DND-41 (cell line): ENCODE measurements at regions not wholly inside any gene's neighbourhood (a gene's known extent, or its start where the extent isn't known, plus 50 kb on each side); places are given as distances from the start of the nearest gene placed in this dataset.

Experiments
- ATAC-seq: fragments of 200-7000 bp; cut with Tn5 transposase; 3 replicates; pipeline ENCODE4 v1.9.1; 2021; ENCODE audit warnings: low read depth; ENCODE audit not compliant: insufficient read depth
- DNase-seq: peaks from one replicate; pipeline ENCODE4 v3.0.0-alpha.2; 2020
- H2AFZ ChIP-seq: 2 replicates; pipeline ENCODE4 v1.6.0; 2012; ENCODE audit warnings: low read depth, low read length
- H3K27ac ChIP-seq: 2 replicates; pipeline ENCODE4 v1.5.1; 2012; ENCODE audit warnings: low read length, inconsistent platforms
- H3K27me3 ChIP-seq: fragments of 200-600 bp; sonication (generic); 2 replicates; pipeline ENCODE4 v1.6.0; 2012; ENCODE audit warnings: low read length, mild to moderate bottlenecking, inconsistent platforms; ENCODE audit not compliant: insufficient read depth, poor library complexity
- H3K36me3 ChIP-seq: 2 replicates; pipeline ENCODE4 v1.5.1; 2012; ENCODE audit warnings: low read length, inconsistent platforms; ENCODE audit not compliant: insufficient read depth
- H3K4me1 ChIP-seq: 2 replicates; pipeline ENCODE4 v1.5.1; 2012; ENCODE audit warnings: mild to moderate bottlenecking, low read length; ENCODE audit not compliant: insufficient read depth
- H3K4me2 ChIP-seq: 2 replicates; pipeline ENCODE4 v1.6.0; 2012; ENCODE audit warnings: mild to moderate bottlenecking, moderate library complexity, low read length, inconsistent platforms; ENCODE audit not compliant: insufficient read depth
- H3K4me3 ChIP-seq, 2 experiments: fragments of 200-600 bp in 1 of 2; shearing (Covaris generic) in 1 of 2; 2 replicates each; pipeline ENCODE4 v1.5.1; 2012 to 2016; ENCODE audit warnings: inconsistent platforms in 2 of 2, low read length in 2 of 2, mild to moderate bottlenecking in 2 of 2, low read depth in 1 of 2, moderate library complexity in 1 of 2
- H3K79me2 ChIP-seq: 2 replicates; pipeline ENCODE4 v1.6.0; 2012; ENCODE audit warnings: low read length, inconsistent platforms; ENCODE audit not compliant: insufficient read depth
- H3K9ac ChIP-seq: 2 replicates; pipeline ENCODE4 v1.6.0; 2012; ENCODE audit warnings: low read depth, mild to moderate bottlenecking, inconsistent platforms, low read length, moderate library complexity
- H3K9me3 ChIP-seq: 2 replicates; pipeline ENCODE4 v1.5.1; 2012; ENCODE audit warnings: low read length, moderate library complexity, mild to moderate bottlenecking, inconsistent platforms; ENCODE audit not compliant: insufficient read depth, severe bottlenecking
- H4K20me1 ChIP-seq: 2 replicates; pipeline ENCODE4 v1.6.0; 2012; ENCODE audit warnings: low read length; ENCODE audit not compliant: insufficient read depth
- CTCF ChIP-seq: IDR thresholded peaks from 2 replicates; pipeline ENCODE4 v1.5.1; 2012; ENCODE audit warnings: borderline replicate concordance, low read length, moderate library complexity, mild to moderate bottlenecking; ENCODE audit not compliant: poor library complexity, severe bottlenecking; ENCODE audit errors: extremely low read depth
- EZH2 ChIP-seq: IDR thresholded peaks from 3 replicates; pipeline ENCODE4 v1.6.1; 2012; ENCODE audit warnings: borderline replicate concordance, low read depth, mild to moderate bottlenecking, moderate library complexity, low read length, inconsistent platforms; ENCODE audit not compliant: severe bottlenecking

- Histone ChIP-seq H4K20me1 (no peaks in the 10 kb centered on the region), H3K4me1 (no peaks in the 10 kb centered on the region), H3K9me3 (no peaks in the 10 kb centered on the region), H3K27me3 (no peaks in the 10 kb centered on the region), H3K79me2 (no peaks in the 10 kb centered on the region), H3K36me3 (no peaks in the 10 kb centered on the region), H3K27ac (no peak overlapping the region), H3K4me2 (no peak overlapping the region), H3K9ac (no peak overlapping the region), H2AFZ (no peak overlapping the region), H3K4me3 (no peak overlapping the region)
- ATAC-seq (no peak), DNase-seq (no peak)
- no peak for TF ChIP-seq EZH2
- TF ChIP-seq CTCF: no peak
Observed at GRCh38 chr16:8094696-8095095, 495.6 kb downstream of the TMEM114 start.

DNA sequence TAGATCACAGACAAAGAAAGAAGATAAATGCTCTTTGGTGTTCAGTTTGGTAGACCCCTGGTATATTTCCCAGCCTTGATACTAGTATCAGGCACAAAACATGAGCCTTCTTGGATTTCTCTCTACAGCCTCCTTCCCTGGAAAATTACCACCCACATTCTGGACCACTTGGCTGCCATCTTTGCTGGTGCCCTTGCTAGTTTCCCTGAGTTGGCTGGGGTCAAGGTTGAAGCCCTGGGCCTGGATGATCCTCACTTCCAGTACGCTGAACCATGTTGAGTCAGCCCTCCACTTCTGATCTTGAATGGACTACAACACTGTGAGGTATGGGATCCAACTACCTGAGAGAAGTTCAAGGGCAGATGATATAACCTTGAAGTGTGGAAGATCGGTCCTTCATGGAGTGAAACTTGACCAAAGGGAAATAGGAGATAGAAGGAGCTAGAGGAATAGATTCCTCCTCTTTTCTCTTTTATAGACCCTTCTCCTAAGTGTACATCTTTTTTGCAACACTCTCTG is 501.4 kb downstream of the TMEM114 start:
- TF ChIP-seq EZH2 (no peak), CTCF (no peak)
- Histone ChIP-seq H3K4me1 (no peaks in the 10 kb centered on the region), H4K20me1 (no peaks in the 10 kb centered on the region), H3K79me2 (no peaks in the 10 kb centered on the region), H3K9ac (no peak overlapping the region), H3K4me3 (no peak overlapping the region), H3K4me2 (no peak overlapping the region), H3K27ac (no peak overlapping the region), H3K36me3 (no peaks in the 10 kb centered on the region), H3K27me3 (peaks cover 3% of the 10 kb centered on the region), H2AFZ (no peak overlapping the region), H3K9me3 (no peaks in the 10 kb centered on the region)
- no peak for DNase-seq
- no peak for ATAC-seq

DNA sequence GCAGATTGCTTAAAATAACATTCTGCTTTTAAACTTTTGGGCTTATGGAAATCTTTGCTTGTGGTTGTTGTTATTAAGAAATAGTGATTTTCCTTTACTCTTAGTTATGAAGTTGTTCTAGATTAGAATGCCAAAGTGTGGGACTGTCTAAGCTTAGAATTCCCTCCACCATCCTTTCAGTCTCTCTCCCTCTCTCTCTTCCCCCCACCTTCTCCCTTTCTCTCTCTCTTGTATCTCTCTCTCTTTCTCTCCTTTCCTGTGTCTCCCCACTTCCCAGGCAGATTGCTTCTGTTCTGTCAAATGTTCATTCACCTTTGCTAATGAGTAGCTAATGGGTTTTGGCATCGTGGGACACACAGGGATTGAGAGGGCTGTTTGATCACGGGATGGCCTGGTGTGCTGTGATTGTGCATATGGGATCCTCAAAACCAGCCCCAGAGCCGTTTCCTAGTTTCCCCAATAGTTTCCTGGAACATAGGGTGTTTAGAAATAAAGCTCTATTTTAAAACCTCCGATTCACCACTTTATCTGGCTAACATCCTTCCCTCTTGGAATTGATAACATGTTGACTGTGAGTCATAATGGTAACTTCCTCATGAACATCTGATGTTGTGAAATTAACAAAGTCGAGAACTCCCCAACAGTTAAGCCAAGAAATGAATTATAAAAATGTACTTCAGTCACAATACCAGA is 502.6 kb downstream of the TMEM114 start:
- no peak for ATAC-seq
- Histone ChIP-seq H3K4me3 (no peak overlapping the region), H3K27me3 (peaks cover 3% of the 10 kb centered on the region), H3K4me2 (no peak overlapping the region), H3K79me2 (no peaks in the 10 kb centered on the region), H2AFZ (no peak overlapping the region), H4K20me1 (no peaks in the 10 kb centered on the region), H3K9ac (no peak overlapping the region), H3K9me3 (no peaks in the 10 kb centered on the region), H3K4me1 (no peaks in the 10 kb centered on the region), H3K27ac (no peak overlapping the region), H3K36me3 (no peaks in the 10 kb centered on the region)
- no peak for DNase-seq
- TF ChIP-seq EZH2 (no peak), CTCF (no peak)
